B cell (primary cell): ENCODE measurements at regions not wholly inside any gene's neighbourhood (a gene's known extent, or its start where the extent isn't known, plus 50 kb on each side); places are given as distances from the start of the nearest gene placed in this dataset.

Source experiments
- ATAC-seq: fragments of 200-7000 bp; cut with Tn5 transposase; one replicate; pipeline ENCODE4 v1.10.0; 2021; ENCODE audit warnings: low read depth, mild to moderate bottlenecking, moderate number of reproducible peaks, moderate library complexity
- CTCF ChIA-PET: fragments of 350-600 bp; sonication (Branson Sonifier 250); formaldehyde crosslinking; loops from one replicate; lab custom pipeline; 2021; ENCODE audit warnings: antibody characterized with exemption, inconsistent platforms; lab: Charles Lee
- POLR2A ChIA-PET: fragments of 350-600 bp; sonication (Branson Sonifier 250); formaldehyde crosslinking; loops from one replicate; lab custom pipeline; 2021; ENCODE audit warnings: antibody characterized with exemption; lab: Charles Lee
- DNase-seq: peaks from one replicate; pipeline ENCODE4 v3.0.0; 2013
- H2AFZ ChIP-seq: 2 replicates; pipeline ENCODE4 v1.6.1; 2012; ENCODE audit warnings: mild to moderate bottlenecking, low read depth, low read length; ENCODE audit not compliant: insufficient read depth, poor library complexity, severe bottlenecking
- H3K27ac ChIP-seq, 2 donors: 1 replicate in 1 of 2; 2 replicates in 1 of 2; pipeline ENCODE4 v1.5.1; 2012 to 2013; ENCODE audit warnings: low read length in 2 of 2, mild to moderate bottlenecking in 2 of 2, moderate library complexity in 1 of 2
- H3K27me3 ChIP-seq, 4 experiments: fragments of 200-600 bp in 1 of 4; sonication (generic) in 1 of 4; replicated peaks in 1 of 4; 1 replicate in 2 of 4; 2 replicates in 2 of 4; pipeline versions ENCODE4 v1.6.1 to v1.7.0; 2013 to 2016; ENCODE audit warnings: low read length in 3 of 4, mild to moderate bottlenecking in 2 of 4, mixed read lengths in 1 of 4, moderate library complexity in 1 of 4; ENCODE audit not compliant: insufficient read depth in 4 of 4, control insufficient read depth in 3 of 4; ENCODE audit errors: control extremely low read depth in 1 of 4
- H3K36me3 ChIP-seq, 2 experiments: replicated peaks in 1 of 2; 1 replicate in 1 of 2; 2 replicates in 1 of 2; pipeline versions ENCODE4 v1.6.1 to v1.7.1; 2013; ENCODE audit warnings: low read length in 1 of 2; ENCODE audit not compliant: insufficient read depth in 2 of 2, control insufficient read depth in 1 of 2; ENCODE audit errors: control extremely low read depth in 1 of 2, extremely low read depth in 1 of 2
- H3K4me1 ChIP-seq, 2 donors: fragments of 200-600 bp in 1 of 2; sonication (generic) in 1 of 2; 1 replicate in 1 of 2; 2 replicates in 1 of 2; pipeline versions ENCODE4 v1.5.1 to v1.6.1; 2013 to 2017; ENCODE audit warnings: low read length in 2 of 2; ENCODE audit not compliant: control insufficient read depth in 2 of 2, insufficient read depth in 2 of 2
- H3K4me2 ChIP-seq: replicated peaks from 2 replicates; pipeline ENCODE3; 2012; ENCODE audit warnings: mild to moderate bottlenecking, low read depth, low read length; ENCODE audit not compliant: poor library complexity, severe bottlenecking
- H3K4me3 ChIP-seq, 5 experiments: fragments of 200-600 bp in 1 of 5; sonication (generic) in 1 of 5; 1 replicate in 3 of 5; 2 replicates in 2 of 5; pipeline versions ENCODE4 v1.5.1 to v1.7.0; 2011 to 2016; ENCODE audit warnings: low read length in 4 of 5, mild to moderate bottlenecking in 4 of 5, low read depth in 2 of 5, control low read depth in 1 of 5, moderate library complexity in 1 of 5; ENCODE audit not compliant: insufficient read depth in 1 of 5; ENCODE audit errors: control extremely low read depth in 1 of 5, extremely low read depth in 1 of 5
- H3K79me2 ChIP-seq: fragments of 200-600 bp; sonication (generic); one replicate; pipeline ENCODE4 v1.6.0; 2016; ENCODE audit warnings: low read length; ENCODE audit not compliant: control insufficient read depth, insufficient read depth
- H3K9ac ChIP-seq: fragments of 200-600 bp; sonication (generic); 2 replicates; pipeline ENCODE4 v1.6.1; 2017; ENCODE audit warnings: mild to moderate bottlenecking, low read length, moderate library complexity
- H3K9me3 ChIP-seq, 3 donors: one replicate each; pipeline versions ENCODE4 v1.6.1 to v1.7.1; 2013; ENCODE audit warnings: low read length in 2 of 3; ENCODE audit not compliant: control insufficient read depth in 2 of 3, insufficient read depth in 1 of 3; ENCODE audit errors: control extremely low read depth in 1 of 3
- H4K20me1 ChIP-seq: 2 replicates; pipeline ENCODE4 v1.6.0; 2012; ENCODE audit warnings: mild to moderate bottlenecking, low read length; ENCODE audit not compliant: insufficient read depth, control insufficient read depth, poor library complexity, severe bottlenecking
- H3K27ac Mint-ChIP-seq: one replicate; pipeline ENCODE4 v1.8.0; 2021; ENCODE audit warnings: mixed read lengths
- H3K27me3 Mint-ChIP-seq: one replicate; pipeline ENCODE4 v1.8.0; 2021; ENCODE audit warnings: mixed read lengths
- H3K4me1 Mint-ChIP-seq: one replicate; pipeline ENCODE4 v1.8.0; 2021; ENCODE audit warnings: mixed read lengths
- H3K4me3 Mint-ChIP-seq: one replicate; pipeline ENCODE4 v1.8.0; 2021; ENCODE audit warnings: mixed read lengths
- H3K9me3 Mint-ChIP-seq: one replicate; pipeline ENCODE4 v1.8.0; 2022; ENCODE audit warnings: mixed read lengths; ENCODE audit not compliant: insufficient read depth
- EZH2 ChIP-seq: IDR thresholded peaks from 2 replicates; pipeline ENCODE4 v1.6.1; 2012; ENCODE audit warnings: borderline replicate concordance, low read depth, mild to moderate bottlenecking, moderate library complexity, low read length; ENCODE audit not compliant: insufficient read depth, poor library complexity, severe bottlenecking
- WGBS: methylation state at CpG from one replicate; pipeline ENCODE4 v1.1.5; 2013; ENCODE audit warnings: missing lambda C conversion rate; ENCODE audit not compliant: insufficient coverage; 5-methylcytosine and 5-hydroxymethylcytosine counted together
- intact Hi-C: fragments of 100-400 bp; cut with micrococcal nuclease; formaldehyde crosslinking; loops from one replicate; pipeline ENCODE4 v1.10.0; 2022
- TF ChIP-seq, protein P1 (sequence below): fragments of 200-600 bp; IDR thresholded peaks from one replicate; pipeline ENCODE4 v1.8.0; 2022; ENCODE audit warnings: antibody characterized with exemption, mild to moderate bottlenecking

DNA sequence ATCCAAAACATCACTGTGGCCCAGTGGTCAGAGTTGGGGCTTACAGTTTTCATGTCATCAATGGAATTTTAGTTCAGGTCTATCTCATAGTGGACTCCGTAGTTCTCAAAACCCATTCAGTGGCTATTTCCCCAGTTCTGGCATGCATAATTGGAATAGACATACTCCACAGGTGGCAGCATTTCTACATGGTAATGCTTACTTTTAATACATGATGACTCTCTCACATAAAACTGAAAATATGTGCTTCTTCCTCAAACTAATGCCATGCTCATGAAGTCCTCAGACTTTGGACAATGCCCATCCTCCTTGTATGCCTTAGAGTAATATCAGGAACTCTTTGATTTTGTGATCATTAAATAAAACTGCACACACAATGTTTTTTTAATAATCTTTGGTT lies 857.4 kb upstream of the GOT2 start:
- ATAC-seq (no peak), DNase-seq (no peak)
- H2AFZ ChIP-seq: no peak overlapping the region
- 83% methylated on average over 1 of the region's 1 CpG for WGBS
- Mint-ChIP-seq H3K9me3 (peaks cover 6% of the 10 kb centered on the region), H3K27ac (no peak overlapping the region), H3K4me1 (peaks cover 7% of the 10 kb centered on the region), H3K4me3 (no peak overlapping the region), H3K27me3 (no peaks in the 10 kb centered on the region)
- H3K79me2 ChIP-seq: no peaks in the 10 kb centered on the region
- no peaks in the 10 kb centered on the region for H3K36me3 ChIP-seq
- H3K4me1 ChIP-seq: no peaks in the 10 kb centered on the region
- H3K27me3 ChIP-seq: no peaks in the 10 kb centered on the region
- TF ChIP-seq, protein P1, sequence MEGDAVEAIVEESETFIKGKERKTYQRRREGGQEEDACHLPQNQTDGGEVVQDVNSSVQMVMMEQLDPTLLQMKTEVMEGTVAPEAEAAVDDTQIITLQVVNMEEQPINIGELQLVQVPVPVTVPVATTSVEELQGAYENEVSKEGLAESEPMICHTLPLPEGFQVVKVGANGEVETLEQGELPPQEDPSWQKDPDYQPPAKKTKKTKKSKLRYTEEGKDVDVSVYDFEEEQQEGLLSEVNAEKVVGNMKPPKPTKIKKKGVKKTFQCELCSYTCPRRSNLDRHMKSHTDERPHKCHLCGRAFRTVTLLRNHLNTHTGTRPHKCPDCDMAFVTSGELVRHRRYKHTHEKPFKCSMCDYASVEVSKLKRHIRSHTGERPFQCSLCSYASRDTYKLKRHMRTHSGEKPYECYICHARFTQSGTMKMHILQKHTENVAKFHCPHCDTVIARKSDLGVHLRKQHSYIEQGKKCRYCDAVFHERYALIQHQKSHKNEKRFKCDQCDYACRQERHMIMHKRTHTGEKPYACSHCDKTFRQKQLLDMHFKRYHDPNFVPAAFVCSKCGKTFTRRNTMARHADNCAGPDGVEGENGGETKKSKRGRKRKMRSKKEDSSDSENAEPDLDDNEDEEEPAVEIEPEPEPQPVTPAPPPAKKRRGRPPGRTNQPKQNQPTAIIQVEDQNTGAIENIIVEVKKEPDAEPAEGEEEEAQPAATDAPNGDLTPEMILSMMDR: no peak
- TF ChIP-seq EZH2: no peak
- POLR2A ChIA-PET: no interaction called here
- intact Hi-C loops: no loop called here
- CTCF ChIA-PET: no interaction called here
- H3K27ac ChIP-seq: no peak overlapping the region
- no peaks in the 10 kb centered on the region for H4K20me1 ChIP-seq
- no peak overlapping the region for H3K4me3 ChIP-seq
- no peak overlapping the region for H3K9ac ChIP-seq
- peaks cover 0 to 1% (median 0%) of the 10 kb centered on the region in 3 donors for H3K9me3 ChIP-seq
- H3K4me2 ChIP-seq: no peak overlapping the region

DNA sequence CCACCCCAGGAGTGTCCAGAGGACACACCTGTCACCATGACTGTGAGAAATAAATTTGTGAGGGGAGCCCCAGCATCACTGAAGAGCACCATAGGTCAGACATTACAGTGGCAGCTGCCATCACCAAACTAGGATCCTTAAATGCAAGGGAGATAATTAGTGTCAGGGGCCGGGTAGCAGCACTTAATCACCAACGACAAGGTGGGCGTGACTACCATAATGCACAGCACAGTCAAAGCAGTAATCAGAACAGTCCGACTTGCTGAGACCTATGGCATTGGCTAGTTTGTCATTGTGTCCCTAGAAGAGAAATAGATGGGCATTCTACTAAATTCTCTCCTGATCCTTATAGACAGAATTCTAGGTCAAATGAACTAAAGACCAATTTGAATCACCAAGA lies 856.7 kb upstream of the GOT2 start:
- Histone ChIP-seq H3K4me2 (no peak overlapping the region), H3K27ac (no peak overlapping the region), H2AFZ (no peak overlapping the region), H3K9me3 (peaks cover 0 to 1% (median 0%) of the 10 kb centered on the region in 3 donors), H3K4me1 (no peaks in the 10 kb centered on the region), H3K27me3 (no peaks in the 10 kb centered on the region), H4K20me1 (no peaks in the 10 kb centered on the region), H3K36me3 (no peaks in the 10 kb centered on the region), H3K9ac (no peak overlapping the region), H3K79me2 (no peaks in the 10 kb centered on the region), H3K4me3 (no peak overlapping the region)
- CTCF ChIA-PET: no interaction called here
- TF ChIP-seq EZH2: no peak
- TF ChIP-seq, protein P1: no peak
- Mint-ChIP-seq H3K27ac (no peak overlapping the region), H3K27me3 (no peaks in the 10 kb centered on the region), H3K4me3 (no peak overlapping the region), H3K4me1 (peaks cover 7% of the 10 kb centered on the region), H3K9me3 (peaks cover 6% of the 10 kb centered on the region)
- no peak for DNase-seq
- ATAC-seq: no peak
- POLR2A ChIA-PET: no interaction called here
- 93% methylated on average over 4 of the region's 4 CpGs for WGBS
- intact Hi-C loops: no loop called here
